MM.1S (cell line): ENCODE measurements at regions not wholly inside any gene's neighbourhood (a gene's known extent, or its start where the extent isn't known, plus 50 kb on each side); places are given as distances from the start of the nearest gene placed in this dataset.
A peak's percentile ranks its signal among the peaks of the same experiment; 100 is the strongest.

ENCODE experiments used
- DNase-seq: peaks from one replicate; pipeline ENCODE4 v3.0.0-alpha.2; 2015
- H2AFZ ChIP-seq: fragments of 300-600 bp; sonication (generic); 2 replicates; pipeline ENCODE4 v1.6.0; 2016; ENCODE audit warnings: antibody characterized with exemption, low read length
- H3F3A ChIP-seq: fragments of 300-600 bp; sonication (generic); 2 replicates; pipeline ENCODE4 v1.6.1; 2016; ENCODE audit warnings: mild to moderate bottlenecking, antibody characterized with exemption, low read length, moderate library complexity, mixed read lengths; ENCODE audit not compliant: insufficient read depth
- H3K27ac ChIP-seq: fragments of 300-600 bp; sonication (generic); 2 replicates; pipeline ENCODE4 v1.5.1; 2016; ENCODE audit warnings: mild to moderate bottlenecking, low read length
- H3K27me3 ChIP-seq: fragments of 300-600 bp; sonication (generic); replicated peaks from 2 replicates; pipeline ENCODE4 v1.6.0; 2016; ENCODE audit warnings: low read length; ENCODE audit not compliant: insufficient read depth
- H3K36me3 ChIP-seq: fragments of 300-600 bp; sonication (generic); replicated peaks from 2 replicates; pipeline ENCODE4 v1.6.1; 2016; ENCODE audit warnings: mild to moderate bottlenecking, low read length, mixed read lengths; ENCODE audit not compliant: insufficient read depth
- H3K4me1 ChIP-seq: fragments of 300-600 bp; sonication (generic); 2 replicates; pipeline ENCODE4 v1.6.1; 2016; ENCODE audit warnings: low read length, mixed read lengths
- H3K4me2 ChIP-seq: fragments of 300-600 bp; sonication (generic); 2 replicates; pipeline ENCODE4 v1.6.0; 2016; ENCODE audit warnings: low read depth, low read length
- H3K4me3 ChIP-seq: fragments of 300-600 bp; sonication (generic); 2 replicates; pipeline ENCODE4 v1.5.1; 2016; ENCODE audit warnings: low read length, mixed read lengths
- H3K79me2 ChIP-seq: fragments of 300-600 bp; sonication (generic); 2 replicates; pipeline ENCODE4 v1.6.1; 2016; ENCODE audit warnings: mixed run types, low read length, mixed read lengths
- H3K9ac ChIP-seq: fragments of 300-600 bp; sonication (generic); 2 replicates; pipeline ENCODE4 v1.6.1; 2016; ENCODE audit warnings: low read length, mixed read lengths
- H3K9me2 ChIP-seq: fragments of 300-600 bp; sonication (generic); replicated peaks from 2 replicates; pipeline ENCODE4 v1.6.1; 2016; ENCODE audit warnings: mild to moderate bottlenecking, low read length, mixed read lengths; ENCODE audit not compliant: insufficient read depth
- H3K9me3 ChIP-seq: fragments of 300-600 bp; sonication (generic); replicated peaks from 2 replicates; pipeline ENCODE4 v1.6.1; 2016; ENCODE audit warnings: mild to moderate bottlenecking, low read length, mixed read lengths; ENCODE audit not compliant: insufficient read depth
- H4K20me1 ChIP-seq: fragments of 300-600 bp; sonication (generic); 2 replicates; pipeline ENCODE4 v1.6.1; 2016; ENCODE audit warnings: mild to moderate bottlenecking, low read length, moderate library complexity, mixed read lengths; ENCODE audit not compliant: insufficient read depth
- CTCF ChIP-seq: fragments of 300-600 bp; sonication (generic); IDR thresholded peaks from 2 replicates; pipeline ENCODE4 v1.5.1; 2016; ENCODE audit warnings: antibody characterized with exemption, low read length, mixed read lengths
- EZH2 ChIP-seq: fragments of 300-600 bp; sonication (generic); optimal IDR thresholded peaks from 2 replicates; pipeline ENCODE3; 2017; ENCODE audit warnings: low read depth, mild to moderate bottlenecking, antibody characterized with exemption, low read length, mixed read lengths
- EZH2phosphoT487 ChIP-seq: fragments of 300-600 bp; sonication (generic); IDR thresholded peaks from 2 replicates; pipeline ENCODE4 v1.6.1; 2018; ENCODE audit warnings: antibody characterized with exemption, low read length

- Histone ChIP-seq H4K20me1 (no peaks in the 10 kb centered on the region), H3K9me2 (no peaks in the 10 kb centered on the region), H3K4me2 (no peak overlapping the region), H2AFZ (no peak overlapping the region), H3F3A (no peaks in the 10 kb centered on the region), H3K9me3 (no peaks in the 10 kb centered on the region), H3K79me2 (no peaks in the 10 kb centered on the region), H3K27me3 (no peaks in the 10 kb centered on the region), H3K36me3 (no peaks in the 10 kb centered on the region), H3K27ac (no peak overlapping the region), H3K4me1 (peaks cover 31% of the 10 kb centered on the region), H3K9ac (no peak overlapping the region), H3K4me3 (no peak overlapping the region)
- DNase-seq, result no peak
- TF ChIP-seq CTCF (no peak), EZH2phosphoT487 (no peak), EZH2 (no peak)
These were observed 399.0 kb upstream of the MEF2C start for GRCh38 chr5:89281766-89282553.

- H3K27ac ChIP-seq, result no peak overlapping the region
- H3K9me3 ChIP-seq, result no peaks in the 10 kb centered on the region
- H3K36me3 ChIP-seq, result no peaks in the 10 kb centered on the region
- H3K79me2 ChIP-seq, result no peaks in the 10 kb centered on the region
- peaks cover 31% of the 10 kb centered on the region for H3K4me1 ChIP-seq
- H3K9me2 ChIP-seq, result no peaks in the 10 kb centered on the region
- H3K4me3 ChIP-seq, result no peak overlapping the region
- no peak overlapping the region for H2AFZ ChIP-seq
- H3F3A ChIP-seq, result no peaks in the 10 kb centered on the region
- no peaks in the 10 kb centered on the region for H4K20me1 ChIP-seq
- TF ChIP-seq EZH2phosphoT487 (no peak), EZH2 (no peak), CTCF (no peak)
- no peak for DNase-seq
- H3K27me3 ChIP-seq, result no peaks in the 10 kb centered on the region
- H3K4me2 ChIP-seq, result no peak overlapping the region
- no peak overlapping the region for H3K9ac ChIP-seq
These were observed 398.2 kb upstream of the MEF2C start for GRCh38 chr5:89281211-89281610.

- peak overlapping the region; percentile 0; the same call in 1 of the 2 replicates for H2AFZ ChIP-seq
- no peak overlapping the region for H3K27ac ChIP-seq
- no peaks in the 10 kb centered on the region for H3K36me3 ChIP-seq
- no peaks in the 10 kb centered on the region for H3K9me2 ChIP-seq
- H3K79me2 ChIP-seq, result no peaks in the 10 kb centered on the region
- H3F3A ChIP-seq, result no peaks in the 10 kb centered on the region
- H3K4me2 ChIP-seq, result no peak overlapping the region
- no peaks in the 10 kb centered on the region for H3K27me3 ChIP-seq
- H3K9ac ChIP-seq, result no peak overlapping the region
- peaks cover 31% of the 10 kb centered on the region for H3K4me1 ChIP-seq
- no peaks in the 10 kb centered on the region for H3K9me3 ChIP-seq
- H4K20me1 ChIP-seq, result no peaks in the 10 kb centered on the region
- H3K4me3 ChIP-seq, result no peak overlapping the region
- TF ChIP-seq EZH2phosphoT487 (no peak), EZH2 (no peak), CTCF (no peak)
- DNase-seq, result no peak
These were observed 397.4 kb upstream of the MEF2C start for GRCh38 chr5:89280103-89281037.
